K562 (cell line): ENCODE measurements at regions not wholly inside any gene's neighbourhood (a gene's known extent, or its start where the extent isn't known, plus 50 kb on each side); places are given as distances from the start of the nearest gene placed in this dataset.
A peak's percentile ranks its signal among the peaks of the same experiment; 100 is the strongest.

Source experiments
- ATAC-seq: fragments of 200-7000 bp; cut with Tn5 transposase; 3 replicates; pipeline ENCODE4 v1.9.1; 2020; ENCODE audit warnings: moderate library complexity
- BruUV-seq: library from RNA; stranded (reverse); fragments of 400-500 nt; replicated peaks from 2 replicates; lab custom pipeline; 2021; lab: Mats Ljungman, UMichigan
- CTCF ChIA-PET: fragments of 300-600 bp; formaldehyde crosslinking; extraction: SDS; loops from one replicate; lab custom pipeline; 2021; ENCODE audit warnings: low intra/inter-chr PET ratio; lab: Yijun Ruan, JAX
- POLR2A ChIA-PET: fragments of 300-600, 350-650 bp; sonication (Branson Sonifier 250); formaldehyde crosslinking; extraction: SDS; loops from one replicate; lab custom pipeline; 2021; ENCODE audit warnings: antibody characterized with exemption, inconsistent platforms; lab: Yijun Ruan, JAX
- DNase-seq, 4 experiments: peaks; one replicate each; pipeline versions ENCODE4 v3.0.0 to v3.0.0-alpha.2; 2011 to 2018; ENCODE audit warnings: low spot score in 3 of 4, mixed read lengths in 3 of 4; ENCODE audit errors: extremely low read depth in 1 of 4
- FAIRE-seq: peaks from 2 replicates; lab custom pipeline; 2011; peaks lifted over from hg19 to GRCh38; lab: Jason Lieb, UNC
- H2AFZ ChIP-seq: 2 replicates; pipeline ENCODE4 v1.6.0; 2011; ENCODE audit warnings: low read depth, low read length, control low read depth, inconsistent platforms
- H3K27ac ChIP-seq: fragments of 200-600 bp; 3 replicates; pipeline ENCODE4 v1.8.0; 2011; ENCODE audit warnings: low read depth, mild to moderate bottlenecking, control low read depth, inconsistent platforms, low read length, moderate library complexity, mixed read lengths; ENCODE audit errors: extremely low read depth
- H3K27me3 ChIP-seq, 2 experiments: fragments of 300-600 bp in 1 of 2; 2 replicates in 1 of 2; 3 replicates in 1 of 2; pipeline versions ENCODE4 v1.6.0 to v1.8.0; 2011; ENCODE audit warnings: inconsistent platforms in 2 of 2, low read length in 2 of 2, mild to moderate bottlenecking in 1 of 2, mixed read lengths in 1 of 2, moderate library complexity in 1 of 2; ENCODE audit not compliant: control insufficient read depth in 2 of 2, insufficient read depth in 2 of 2
- H3K36me3 ChIP-seq: fragments of 300-600 bp; 3 replicates; pipeline ENCODE4 v1.8.0; 2011; ENCODE audit warnings: mild to moderate bottlenecking, low read length, inconsistent platforms; ENCODE audit not compliant: control insufficient read depth, insufficient read depth
- H3K4me1 ChIP-seq, 2 experiments: fragments of 200-600 bp in 1 of 2; replicated peaks in 1 of 2; 2 replicates in 1 of 2; 3 replicates in 1 of 2; pipeline versions ENCODE4 v1.5.1 to v1.8.0; 2011; ENCODE audit warnings: inconsistent platforms in 2 of 2, low read length in 2 of 2, mild to moderate bottlenecking in 1 of 2, mixed read lengths in 1 of 2, moderate library complexity in 1 of 2; ENCODE audit not compliant: control insufficient read depth in 2 of 2, insufficient read depth in 2 of 2
- H3K4me2 ChIP-seq: 2 replicates; pipeline ENCODE4 v1.6.1; 2011; ENCODE audit warnings: low read length, control low read depth, inconsistent platforms, mixed read lengths; ENCODE audit not compliant: insufficient read depth
- H3K4me3 ChIP-seq: fragments of 200-600 bp; sonication (generic), shearing (Covaris generic); 2 replicates; pipeline ENCODE4 v1.5.1; 2016; ENCODE audit warnings: control low read depth, inconsistent platforms
- H3K79me2 ChIP-seq: fragments of 200-600 bp; 3 replicates; pipeline ENCODE4 v1.8.0; 2011; ENCODE audit warnings: low read length, inconsistent platforms; ENCODE audit not compliant: control insufficient read depth, insufficient read depth
- H3K9ac ChIP-seq, 2 experiments: 2 replicates each; pipeline versions ENCODE4 v1.6.0 to v1.6.1; 2011; ENCODE audit warnings: low read depth in 2 of 2, low read length in 2 of 2, control low read depth in 1 of 2, inconsistent platforms in 1 of 2, mild to moderate bottlenecking in 1 of 2, mixed read lengths in 1 of 2; ENCODE audit not compliant: insufficient read depth in 1 of 2
- H3K9me1 ChIP-seq: one replicate; pipeline ENCODE4 v1.6.0; 2011; ENCODE audit warnings: inconsistent platforms, mild to moderate bottlenecking, low read length, moderate library complexity; ENCODE audit not compliant: control insufficient read depth, insufficient read depth
- H3K9me3 ChIP-seq: replicated peaks from 2 replicates; pipeline ENCODE4 v1.5.1; 2011; ENCODE audit warnings: low read depth, low read length, inconsistent platforms; ENCODE audit not compliant: control insufficient read depth, insufficient read depth
- H4K20me1 ChIP-seq: replicated peaks from 2 replicates; pipeline ENCODE4 v1.6.1; 2011; ENCODE audit warnings: low read length, inconsistent platforms, mixed read lengths; ENCODE audit not compliant: control insufficient read depth, insufficient read depth
- DACH1 ChIP-seq: fragments of 450-650 bp; IDR thresholded peaks from 2 replicates; pipeline ENCODE4 v1.6.1; 2018; ENCODE audit not compliant: partially characterized antibody
- HLTF ChIP-seq: fragments of 450-650 bp; IDR thresholded peaks from 2 replicates; pipeline ENCODE4 v1.6.1; 2016
- JUN ChIP-seq, 2 experiments: sonication (generic) in 1 of 2; formaldehyde crosslinking in 1 of 2; IDR thresholded peaks; 2 replicates each; pipeline versions ENCODE4 v1.6.1 to v1.8.0; 2012 to 2022; ENCODE audit warnings: borderline replicate concordance in 2 of 2, mild to moderate bottlenecking in 2 of 2, improper control_type of control experiment in 1 of 2, low read depth in 1 of 2, low read length in 1 of 2, missing genetic modification reagents in 1 of 2
- KLF13 ChIP-seq: fragments of 450-650 bp; IDR thresholded peaks from 2 replicates; pipeline ENCODE4 v1.6.1; 2016; ENCODE audit warnings: missing genetic modification characterization, low read depth, mild to moderate bottlenecking, missing compliant biosample characterization, moderate library complexity, borderline replicate concordance
- LARP7 ChIP-seq: fragments of 450-650 bp; IDR thresholded peaks from 2 replicates; pipeline ENCODE4 v1.6.1; 2016
- MAZ ChIP-seq, 2 experiments: fragments of 450-650 bp in 1 of 2; sonication (generic) in 1 of 2; formaldehyde crosslinking; IDR thresholded peaks in 1 of 2; conservative IDR thresholded peaks in 1 of 2; 2 replicates each; pipeline versions ENCODE4 v1.4.0 to v1.5.0; 2020; ENCODE audit warnings: mild to moderate bottlenecking in 1 of 2, missing genetic modification reagents in 1 of 2
- NEUROD1 ChIP-seq: fragments of 150-350 bp; IDR thresholded peaks from 2 replicates; pipeline ENCODE4 v1.6.1; 2014; ENCODE audit warnings: borderline replicate concordance, low read length, low read depth; ENCODE audit not compliant: partially characterized antibody
- POLR2AphosphoS2 ChIP-seq: IDR thresholded peaks from 2 replicates; pipeline ENCODE4 v1.6.1; 2012; ENCODE audit warnings: low read length, improper control_type of control experiment
- ZNF146 ChIP-seq: IDR thresholded peaks from one replicate; pipeline ENCODE4 v1.6.1; 2018; ENCODE audit warnings: missing compliant biosample characterization; ENCODE audit not compliant: unreplicated experiment
- ZNF174 ChIP-seq: fragments of 250-450 bp; sonication (Bioruptor Pico); IDR thresholded peaks from 2 replicates; pipeline ENCODE4 v1.4.0; 2020; ENCODE audit warnings: mild to moderate bottlenecking
- ZNF24 ChIP-seq: fragments of 450-650 bp; IDR thresholded peaks from 2 replicates; pipeline ENCODE4 v1.6.1; 2016
- ZNF589 ChIP-seq: fragments of 200-800 bp; sonication (Bioruptor generic); IDR thresholded peaks from 2 replicates; pipeline ENCODE4 v1.6.1; 2016; ENCODE audit warnings: low read depth, missing genetic modification characterization, missing compliant biosample characterization
- WGBS: fragments of 100-300 bp; shearing (Covaris generic); methylation state at CpG from one replicate; pipeline ENCODE4 v1.1.6; 2016; ENCODE audit warnings: low coverage, mixed read lengths; ENCODE audit not compliant: insufficient coverage; ENCODE audit errors: missing lambda C conversion rate; 5-methylcytosine and 5-hydroxymethylcytosine counted together
- in situ Hi-C: fragments of 300-500 bp; cut with MboI; formaldehyde crosslinking; loops from 4 replicates; pipeline ENCODE4 v1.15.0; 2018; ENCODE audit warnings: inconsistent platforms, mixed read lengths
- intact Hi-C: fragments of 100-400 bp; cut with micrococcal nuclease; formaldehyde crosslinking; loops from 2 replicates; pipeline ENCODE4 v1.14.2; 2022
- TF ChIP-seq, protein P1 (sequence below): IDR thresholded peaks from 2 replicates; pipeline ENCODE4 v1.6.1; 2011; ENCODE audit warnings: borderline replicate concordance, low read depth, mild to moderate bottlenecking, moderate library complexity, low read length; ENCODE audit not compliant: insufficient read depth, poor library complexity, severe bottlenecking
- TF ChIP-seq, protein P2 (sequence below): sonication (generic); formaldehyde crosslinking; IDR thresholded peaks from 2 replicates; pipeline ENCODE4 v1.8.0; 2022; ENCODE audit warnings: mild to moderate bottlenecking, missing genetic modification reagents

DNA sequence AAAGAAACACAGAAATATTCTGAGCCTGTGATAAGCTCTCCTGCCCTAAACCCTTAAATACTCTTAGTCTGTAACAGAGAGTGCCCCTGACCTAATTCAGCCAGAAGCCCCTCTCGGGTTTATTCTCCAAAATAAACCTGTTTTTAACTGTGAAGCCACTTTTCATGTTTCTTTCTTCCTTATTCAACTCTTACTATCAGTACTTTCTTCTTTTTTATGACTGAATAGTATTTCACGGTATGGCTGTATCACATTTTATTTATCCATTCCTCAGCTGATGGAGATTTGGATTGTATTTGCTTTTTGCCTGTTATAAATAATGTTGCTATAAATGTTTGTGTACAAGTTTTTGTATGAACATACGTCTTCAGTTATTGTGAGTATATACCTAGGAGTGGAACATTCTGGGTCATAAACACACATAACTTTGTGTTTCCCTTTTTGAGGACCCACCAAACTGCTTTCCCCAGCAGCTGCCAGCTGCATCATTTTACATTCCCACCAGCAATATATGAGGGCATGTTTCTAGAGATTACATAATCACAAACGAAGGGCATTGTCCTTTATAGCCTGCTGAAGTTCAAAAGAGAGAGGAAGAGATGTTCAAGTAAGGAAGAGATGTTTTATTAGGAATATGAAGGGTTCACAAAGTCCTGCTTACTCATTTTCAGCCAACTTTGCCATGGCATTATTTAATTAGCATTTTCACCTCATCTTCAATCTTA is 199.4 kb upstream of the NUDT4 start:
- ChIA-PET CTCF (no interaction called here), POLR2A (interaction anchor here (0.6 to 1.1 kb wide), 3 partner anchors 10 to 1695 kb away, joined by 3 read pairs; no protein-coding TSS in a partner anchor)
- BruUV-seq = no TSS peak
- H3K4me3 ChIP-seq = no peak overlapping the region
- H3K79me2 ChIP-seq = no peaks in the 10 kb centered on the region
- no peaks in the 10 kb centered on the region for H3K36me3 ChIP-seq
- DNase-seq = no peak
- no peaks in the 10 kb centered on the region for H3K27me3 ChIP-seq
- in situ Hi-C loops = no loop called here
- ATAC-seq = peak; percentile 41
- H3K9ac ChIP-seq = no peak overlapping the region
- H3K4me2 ChIP-seq = no peak overlapping the region
- H3K9me3 ChIP-seq = peaks cover 11% of the 10 kb centered on the region
- intact Hi-C loops = loop anchor here (2.0 to 5.0 kb wide), 2 partner anchors 64 to 204 kb away; no protein-coding TSS in a partner anchor
- no peak overlapping the region for H2AFZ ChIP-seq
- H3K9me1 ChIP-seq = no peaks in the 10 kb centered on the region
- FAIRE-seq = no peak
- no peaks in the 10 kb centered on the region for H4K20me1 ChIP-seq
- peaks cover 0 to 5% of the 10 kb centered on the region in 2 experiments; a peak in 2 of 5 replicates for H3K4me1 ChIP-seq
- H3K27ac ChIP-seq = no peak overlapping the region
- 67% methylated on average over 4 of the region's 4 CpGs for WGBS
- TF ChIP-seq ZNF589 (CRISPR knock-in tag) (no peak), MAZ (CRISPR knock-in tag; conservative IDR thresholded peaks at IDR 0.05 in 1 of 2, IDR thresholded peaks at IDR 0.05 in 1 of 2) (0 out of 4 replicates have a peak, but pooled peaks of 1 of the 2 experiments have one; percentile 8), ZNF174 (CRISPR knock-in tag) (no peak), DACH1 (peak; percentile 0), JUN (IDR thresholded peaks at IDR 0.05; ENCODE audit: borderline replicate concordance, low read depth, low read length) (0 out of 2 replicates have a peak, but pooled peaks have one; percentile 16), JUN (CRISPR knock-in tag; IDR thresholded peaks at IDR 0.05; ENCODE audit: borderline replicate concordance) (no peak), ZNF146 (CRISPR knock-in tag) (peak; percentile 88), HLTF (peak; percentile 100), LARP7 (no peak), POLR2AphosphoS2 (no peak), KLF13 (tag) (0 out of 2 replicates have a peak, but pooled peaks have one; percentile 13), ZNF24 (peak; percentile 82; the same call in 1 of the 2 replicates), NEUROD1 (no peak)
- TF ChIP-seq, protein P1, sequence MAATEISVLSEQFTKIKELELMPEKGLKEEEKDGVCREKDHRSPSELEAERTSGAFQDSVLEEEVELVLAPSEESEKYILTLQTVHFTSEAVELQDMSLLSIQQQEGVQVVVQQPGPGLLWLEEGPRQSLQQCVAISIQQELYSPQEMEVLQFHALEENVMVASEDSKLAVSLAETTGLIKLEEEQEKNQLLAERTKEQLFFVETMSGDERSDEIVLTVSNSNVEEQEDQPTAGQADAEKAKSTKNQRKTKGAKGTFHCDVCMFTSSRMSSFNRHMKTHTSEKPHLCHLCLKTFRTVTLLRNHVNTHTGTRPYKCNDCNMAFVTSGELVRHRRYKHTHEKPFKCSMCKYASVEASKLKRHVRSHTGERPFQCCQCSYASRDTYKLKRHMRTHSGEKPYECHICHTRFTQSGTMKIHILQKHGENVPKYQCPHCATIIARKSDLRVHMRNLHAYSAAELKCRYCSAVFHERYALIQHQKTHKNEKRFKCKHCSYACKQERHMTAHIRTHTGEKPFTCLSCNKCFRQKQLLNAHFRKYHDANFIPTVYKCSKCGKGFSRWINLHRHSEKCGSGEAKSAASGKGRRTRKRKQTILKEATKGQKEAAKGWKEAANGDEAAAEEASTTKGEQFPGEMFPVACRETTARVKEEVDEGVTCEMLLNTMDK = no peak
- TF ChIP-seq, protein P2, sequence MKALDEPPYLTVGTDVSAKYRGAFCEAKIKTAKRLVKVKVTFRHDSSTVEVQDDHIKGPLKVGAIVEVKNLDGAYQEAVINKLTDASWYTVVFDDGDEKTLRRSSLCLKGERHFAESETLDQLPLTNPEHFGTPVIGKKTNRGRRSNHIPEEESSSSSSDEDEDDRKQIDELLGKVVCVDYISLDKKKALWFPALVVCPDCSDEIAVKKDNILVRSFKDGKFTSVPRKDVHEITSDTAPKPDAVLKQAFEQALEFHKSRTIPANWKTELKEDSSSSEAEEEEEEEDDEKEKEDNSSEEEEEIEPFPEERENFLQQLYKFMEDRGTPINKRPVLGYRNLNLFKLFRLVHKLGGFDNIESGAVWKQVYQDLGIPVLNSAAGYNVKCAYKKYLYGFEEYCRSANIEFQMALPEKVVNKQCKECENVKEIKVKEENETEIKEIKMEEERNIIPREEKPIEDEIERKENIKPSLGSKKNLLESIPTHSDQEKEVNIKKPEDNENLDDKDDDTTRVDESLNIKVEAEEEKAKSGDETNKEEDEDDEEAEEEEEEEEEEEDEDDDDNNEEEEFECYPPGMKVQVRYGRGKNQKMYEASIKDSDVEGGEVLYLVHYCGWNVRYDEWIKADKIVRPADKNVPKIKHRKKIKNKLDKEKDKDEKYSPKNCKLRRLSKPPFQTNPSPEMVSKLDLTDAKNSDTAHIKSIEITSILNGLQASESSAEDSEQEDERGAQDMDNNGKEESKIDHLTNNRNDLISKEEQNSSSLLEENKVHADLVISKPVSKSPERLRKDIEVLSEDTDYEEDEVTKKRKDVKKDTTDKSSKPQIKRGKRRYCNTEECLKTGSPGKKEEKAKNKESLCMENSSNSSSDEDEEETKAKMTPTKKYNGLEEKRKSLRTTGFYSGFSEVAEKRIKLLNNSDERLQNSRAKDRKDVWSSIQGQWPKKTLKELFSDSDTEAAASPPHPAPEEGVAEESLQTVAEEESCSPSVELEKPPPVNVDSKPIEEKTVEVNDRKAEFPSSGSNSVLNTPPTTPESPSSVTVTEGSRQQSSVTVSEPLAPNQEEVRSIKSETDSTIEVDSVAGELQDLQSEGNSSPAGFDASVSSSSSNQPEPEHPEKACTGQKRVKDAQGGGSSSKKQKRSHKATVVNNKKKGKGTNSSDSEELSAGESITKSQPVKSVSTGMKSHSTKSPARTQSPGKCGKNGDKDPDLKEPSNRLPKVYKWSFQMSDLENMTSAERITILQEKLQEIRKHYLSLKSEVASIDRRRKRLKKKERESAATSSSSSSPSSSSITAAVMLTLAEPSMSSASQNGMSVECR (CRISPR knock-in tag) = no peak
